HFF-Myc (cell line): ENCODE measurements at regions not wholly inside any gene's neighbourhood (a gene's known extent, or its start where the extent isn't known, plus 50 kb on each side); places are given as distances from the start of the nearest gene placed in this dataset.

Experiments
- DNase-seq: peaks from one replicate; pipeline ENCODE4 v3.0.0-alpha.2; 2011; ENCODE audit warnings: low read depth; ENCODE audit errors: extremely low read depth
- H3K4me3 ChIP-seq: replicated peaks from 2 replicates; pipeline ENCODE4 v1.5.1; 2011; ENCODE audit warnings: low read depth, mild to moderate bottlenecking, control low read depth, low read length
- CTCF ChIP-seq: IDR thresholded peaks from 2 replicates; pipeline ENCODE4 v1.5.1; 2012; ENCODE audit warnings: mild to moderate bottlenecking, low read depth, low read length, control low read depth; ENCODE audit errors: missing control alignments

DNA sequence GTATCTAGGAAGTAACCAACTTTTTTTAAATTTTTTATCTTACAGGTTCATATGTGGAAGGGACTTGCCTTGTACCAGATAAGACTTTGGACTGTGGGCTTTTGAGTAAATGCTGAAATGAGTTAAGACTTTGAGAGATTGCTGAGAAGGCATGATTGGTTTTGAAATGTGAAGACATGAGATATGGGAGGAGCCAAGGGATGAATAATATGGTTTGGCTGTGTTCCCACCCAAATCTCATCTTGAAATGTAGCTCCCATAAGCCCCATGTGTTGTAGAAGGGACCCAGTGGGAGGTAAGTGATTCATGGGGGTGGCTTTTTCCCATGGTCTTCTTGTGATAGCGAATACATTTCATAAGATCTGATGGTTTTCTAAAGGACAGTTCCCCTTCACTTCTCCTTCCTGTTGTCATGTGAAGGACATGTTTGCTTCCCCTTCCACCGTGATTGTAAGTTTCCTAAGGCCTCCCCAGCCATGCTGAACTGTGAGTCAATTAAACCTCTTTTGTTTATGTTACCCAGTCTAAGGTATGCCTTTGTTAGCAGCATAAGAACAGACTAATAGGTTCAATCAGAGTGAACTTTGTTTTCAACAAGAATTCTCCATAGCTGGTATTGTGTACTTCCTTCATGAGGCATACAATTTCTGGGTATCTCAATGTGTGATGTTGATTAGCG lies 535.6 kb upstream of the MEF2C start:
- no peak for DNase-seq
- no peak for TF ChIP-seq CTCF
- no peak overlapping the region for H3K4me3 ChIP-seq

DNA sequence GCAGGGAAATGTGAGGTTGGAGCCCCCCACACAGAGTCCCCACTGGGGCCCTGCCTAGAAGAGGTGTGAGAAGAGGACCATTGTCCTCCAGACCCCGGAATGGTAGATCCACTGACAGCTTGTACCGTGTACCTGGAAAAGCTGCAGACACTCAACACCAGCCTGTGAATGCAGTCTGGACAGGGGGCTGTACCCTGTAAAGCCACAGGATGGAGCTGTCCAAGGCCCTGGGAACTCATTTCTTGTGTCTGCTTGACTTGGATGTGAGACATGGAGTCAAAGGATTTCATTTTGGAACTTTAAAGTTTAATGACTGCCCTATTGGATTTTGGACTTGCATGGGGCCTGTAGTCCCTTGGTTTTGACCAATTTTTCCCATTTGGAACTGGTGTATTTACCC lies 535.0 kb upstream of the MEF2C start:
- DNase-seq: no peak
- no peak for TF ChIP-seq CTCF
- H3K4me3 ChIP-seq: no peak overlapping the region

DNA sequence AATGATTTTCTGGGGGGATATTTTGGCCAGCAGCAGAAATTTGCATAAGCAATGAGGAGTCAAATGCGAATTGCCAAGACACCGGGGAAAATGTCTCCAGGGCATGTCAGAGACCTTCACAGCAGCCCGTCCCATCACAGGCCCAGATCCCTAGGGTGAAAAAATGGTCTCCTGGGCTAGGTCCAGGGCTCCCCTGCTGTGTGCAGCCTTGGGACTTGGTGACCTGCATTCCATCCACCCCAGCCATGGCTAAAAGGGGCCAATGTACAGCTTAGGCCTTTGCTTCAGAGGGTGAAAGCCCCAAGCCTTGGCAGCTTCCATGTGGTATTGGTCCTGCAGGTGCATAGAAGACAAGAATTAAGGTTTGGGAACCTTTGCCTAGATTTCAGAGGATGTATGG lies 534.5 kb upstream of the MEF2C start:
- TF ChIP-seq CTCF: no peak
- no peak for DNase-seq
- H3K4me3 ChIP-seq: no peak overlapping the region

DNA sequence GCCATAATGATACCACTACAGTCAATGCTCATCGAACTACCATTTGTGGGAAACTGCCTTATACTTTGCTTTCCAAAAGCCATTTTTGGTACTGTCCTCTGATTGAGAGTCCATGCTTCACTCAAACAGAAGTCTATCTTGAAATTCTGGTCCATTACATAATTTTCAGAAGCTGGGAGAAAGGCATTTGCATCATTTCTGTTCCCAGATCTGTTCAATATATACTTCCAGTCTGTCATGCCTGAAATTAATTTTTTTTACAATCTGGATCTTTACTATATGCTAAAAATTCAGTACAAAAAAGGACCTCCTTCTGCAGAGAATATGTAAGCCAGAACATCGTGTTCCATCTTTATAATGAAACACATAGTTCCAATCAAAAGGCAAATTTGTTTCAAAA lies 528.9 kb upstream of the MEF2C start:
- DNase-seq: no peak
- no peak for TF ChIP-seq CTCF
- no peak overlapping the region for H3K4me3 ChIP-seq

DNA sequence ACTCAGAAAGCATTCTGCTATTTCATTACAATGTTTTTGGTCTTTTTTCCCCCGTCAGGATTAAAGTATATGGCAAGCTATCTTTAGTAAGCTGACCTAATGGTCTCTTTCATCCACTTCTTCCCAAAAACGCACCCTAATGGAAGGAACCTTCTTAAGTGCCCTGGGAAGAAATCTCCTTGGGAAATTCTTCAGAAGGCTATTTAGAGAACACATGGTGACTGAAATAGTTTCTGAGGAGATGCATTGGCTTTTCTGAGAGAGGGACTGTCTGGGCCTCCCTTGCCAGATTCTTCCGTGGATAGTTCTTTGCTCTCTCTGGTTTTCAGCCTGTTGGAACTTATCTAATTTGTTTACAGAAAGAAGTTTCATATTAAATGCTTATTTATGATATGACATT lies 524.1 kb upstream of the MEF2C start:
- no peak for DNase-seq
- H3K4me3 ChIP-seq: no peak overlapping the region
- no peak for TF ChIP-seq CTCF

- DNase-seq: no peak
- TF ChIP-seq CTCF: no peak
- no peak overlapping the region for H3K4me3 ChIP-seq
Measured at GRCh38 chr5:89401659-89402058, 518.7 kb upstream of the MEF2C start.

GRCh38 chr5:89401012-89401411 lies 518.0 kb upstream of the MEF2C start:
- DNase-seq: no peak
- no peak for TF ChIP-seq CTCF
- H3K4me3 ChIP-seq: no peak overlapping the region
